Dermis blood vessel endothelial cell (primary cell): ENCODE measurements at regions not wholly inside any gene's neighbourhood (a gene's known extent, or its start where the extent isn't known, plus 50 kb on each side); places are given as distances from the start of the nearest gene placed in this dataset.
A peak's percentile ranks its signal among the peaks of the same experiment; 100 is the strongest.
"Not testable (repeated sequence)": the region's sequence is repeated elsewhere in the genome, so short reads cannot be mapped to it uniquely, and the experiment has no call there.

Experiments
- DNase-seq: peaks from one replicate; pipeline ENCODE4 v3.0.0; 2010

- no peak for DNase-seq
Observed at GRCh38 chr2:126952216-126952615, 53.5 kb downstream of the TEX51 start.

GRCh38 chr2:126953483-126953882 is 54.8 kb downstream of the TEX51 start:
- DNase-seq = no peak

GRCh38 chr2:126954831-126955230 is 56.1 kb downstream of the TEX51 start:
- DNase-seq = no peak

- DNase-seq = not testable (repeated sequence)
Observed at GRCh38 chr2:126956773-126957172, 58.1 kb downstream of the TEX51 start.

DNA sequence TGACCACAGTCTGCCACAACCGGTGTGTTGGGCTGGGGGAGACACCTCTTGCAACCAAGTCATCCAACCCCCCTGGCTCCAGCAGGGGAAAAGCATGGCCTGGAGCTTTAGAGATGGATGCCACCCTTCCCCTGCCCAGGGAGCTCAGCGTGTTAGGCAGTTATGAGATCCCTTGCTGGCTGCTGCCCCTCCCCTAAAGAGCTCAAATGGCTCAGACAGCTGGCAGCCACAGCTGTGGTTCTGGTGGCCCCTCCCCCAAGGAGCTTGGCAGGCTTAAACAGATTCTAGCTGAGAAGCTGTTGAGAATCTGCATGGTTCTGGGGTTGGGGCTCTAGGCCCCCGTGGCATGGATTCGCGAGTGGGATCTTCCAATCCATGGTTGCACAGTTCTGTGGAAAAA is 64.7 kb downstream of the TEX51 start:
- DNase-seq = no peak

GRCh38 chr2:126966601-126967000 is 67.9 kb downstream of the TEX51 start:
- DNase-seq = no peak

DNA sequence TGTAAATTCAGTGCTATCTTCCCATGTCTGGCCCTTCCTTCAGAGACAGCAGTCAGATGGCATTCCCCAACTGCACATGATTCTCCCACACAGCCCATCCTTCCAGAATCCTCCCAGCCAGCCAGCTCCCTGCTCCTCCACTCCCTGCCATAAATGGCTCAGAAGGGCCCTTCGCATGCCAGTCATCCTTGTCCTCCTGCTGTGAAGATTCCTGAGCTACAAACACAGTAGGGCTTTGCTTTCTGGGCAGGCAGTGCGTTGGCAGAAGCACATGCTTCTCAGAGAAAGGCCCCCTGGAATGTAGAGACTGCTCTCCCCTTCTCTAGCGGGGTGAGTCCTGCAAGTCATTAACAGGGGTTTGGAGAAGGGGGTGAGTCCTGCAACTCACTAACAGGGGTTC is 71.9 kb downstream of the TEX51 start:
- DNase-seq = no peak

- DNase-seq = no peak
Observed at GRCh38 chr2:126971162-126971480, 72.4 kb downstream of the TEX51 start.

DNA sequence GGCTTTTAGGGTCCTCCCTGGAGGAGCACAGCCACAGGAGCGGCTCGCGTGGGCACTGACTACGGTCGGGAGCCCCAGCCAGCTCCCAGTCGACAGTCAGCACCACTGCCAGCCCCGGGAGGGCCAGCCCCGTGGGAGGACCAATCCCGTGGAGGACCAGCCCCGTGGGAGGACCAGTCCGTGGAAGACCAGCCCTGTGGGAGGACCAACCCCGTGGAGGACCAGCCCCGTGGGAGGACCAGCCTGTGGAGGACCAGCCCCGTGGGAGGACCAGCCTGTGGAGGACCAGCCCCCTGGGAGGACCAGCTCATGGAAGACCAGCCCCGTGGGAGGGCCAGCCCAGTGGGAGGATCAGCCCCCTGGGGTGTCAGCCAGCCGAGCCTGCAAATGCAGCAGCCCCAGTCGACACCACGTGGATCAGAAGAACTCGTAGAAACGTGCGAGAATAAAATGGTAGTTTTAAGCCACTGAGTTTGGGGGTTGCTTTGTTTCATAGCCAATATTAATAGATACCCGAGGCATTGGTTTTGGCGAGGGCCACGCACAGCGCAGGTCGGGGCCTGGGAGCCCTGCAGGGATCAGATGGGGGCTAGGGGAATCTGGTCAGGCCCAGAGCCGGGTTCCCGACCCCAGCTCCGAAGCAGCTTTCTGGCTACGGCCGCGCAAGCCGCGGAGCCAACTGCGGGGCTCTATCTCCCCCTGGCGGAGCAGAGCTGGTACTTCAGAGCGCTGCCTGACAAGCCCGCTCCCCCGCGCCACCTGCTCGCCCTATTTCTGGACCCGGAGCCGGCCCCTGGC is 73.0 kb downstream of the TEX51 start:
- peak; percentile 78 for DNase-seq

DNA sequence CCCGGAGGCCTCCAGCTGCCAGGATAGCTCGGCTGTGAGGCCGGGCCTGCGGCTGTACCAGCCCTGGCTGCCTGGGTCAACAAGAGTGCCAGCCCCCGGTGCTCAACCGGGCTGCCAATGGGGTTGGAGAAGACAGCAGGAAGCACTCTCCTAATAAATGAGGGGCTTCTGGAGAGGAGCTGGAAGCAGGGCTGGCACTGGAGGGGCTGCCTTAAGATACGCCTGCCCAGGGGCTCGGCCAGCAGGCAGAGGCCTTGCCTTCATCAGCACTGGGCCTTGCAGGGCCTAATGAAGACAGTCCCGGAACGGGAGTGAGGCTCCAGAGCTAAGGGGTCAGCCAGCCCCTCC is 73.6 kb downstream of the TEX51 start:
- DNase-seq = no peak

GRCh38 chr2:126973745-126974144 is 75.1 kb downstream of the TEX51 start:
- DNase-seq = no peak

GRCh38 chr2:126975671-126976655 is 77.3 kb downstream of the TEX51 start:
- no peak for DNase-seq

DNA sequence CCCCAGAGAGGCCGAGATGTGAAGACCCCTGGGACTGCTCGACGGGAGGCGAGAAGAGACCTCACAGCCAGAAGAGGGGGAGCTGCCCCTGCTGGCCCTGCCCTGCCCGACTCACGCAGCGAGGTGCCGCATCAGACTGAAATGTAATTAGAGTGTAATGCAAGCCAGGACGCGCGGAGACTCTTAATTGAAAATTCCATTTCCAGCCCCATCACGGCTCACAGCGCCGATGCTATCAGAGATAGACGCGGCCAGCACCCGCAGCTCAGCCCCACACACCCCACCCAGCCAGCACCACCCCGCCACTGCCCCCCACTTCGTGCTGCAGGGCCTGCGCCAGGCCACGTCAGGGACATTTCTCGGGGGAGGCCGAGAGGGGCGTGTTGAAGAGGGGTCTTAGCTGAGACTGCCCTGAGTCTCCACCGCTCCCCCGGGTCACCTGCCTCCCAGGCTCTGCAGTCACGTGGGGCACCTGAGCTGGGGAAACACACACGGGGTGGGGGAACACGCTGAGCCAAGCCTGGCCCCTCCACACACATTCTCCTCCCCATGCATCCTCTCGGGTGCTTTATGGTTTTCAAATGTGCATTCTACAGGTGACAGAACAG is 78.1 kb downstream of the TEX51 start:
- no peak for DNase-seq

DNA sequence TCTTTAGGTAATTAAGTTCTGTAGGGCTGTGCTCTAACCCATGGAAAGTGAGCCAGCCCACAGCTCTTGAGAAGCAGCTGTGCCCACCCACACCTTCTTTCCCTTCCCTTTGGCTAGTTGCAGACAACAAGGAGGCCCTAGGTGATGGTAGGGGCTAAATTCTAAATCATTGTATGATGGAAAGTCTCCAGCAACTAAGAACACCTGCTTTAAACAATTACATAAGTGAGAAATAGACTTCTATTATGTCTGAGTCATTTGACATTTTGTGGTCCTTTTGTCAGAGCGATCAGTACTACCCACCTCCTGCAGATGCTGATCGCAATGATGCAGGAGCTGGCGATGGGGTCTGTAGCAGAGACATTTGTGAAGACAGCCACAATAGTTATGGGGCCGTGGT is 79.6 kb downstream of the TEX51 start:
- DNase-seq = no peak

DNA sequence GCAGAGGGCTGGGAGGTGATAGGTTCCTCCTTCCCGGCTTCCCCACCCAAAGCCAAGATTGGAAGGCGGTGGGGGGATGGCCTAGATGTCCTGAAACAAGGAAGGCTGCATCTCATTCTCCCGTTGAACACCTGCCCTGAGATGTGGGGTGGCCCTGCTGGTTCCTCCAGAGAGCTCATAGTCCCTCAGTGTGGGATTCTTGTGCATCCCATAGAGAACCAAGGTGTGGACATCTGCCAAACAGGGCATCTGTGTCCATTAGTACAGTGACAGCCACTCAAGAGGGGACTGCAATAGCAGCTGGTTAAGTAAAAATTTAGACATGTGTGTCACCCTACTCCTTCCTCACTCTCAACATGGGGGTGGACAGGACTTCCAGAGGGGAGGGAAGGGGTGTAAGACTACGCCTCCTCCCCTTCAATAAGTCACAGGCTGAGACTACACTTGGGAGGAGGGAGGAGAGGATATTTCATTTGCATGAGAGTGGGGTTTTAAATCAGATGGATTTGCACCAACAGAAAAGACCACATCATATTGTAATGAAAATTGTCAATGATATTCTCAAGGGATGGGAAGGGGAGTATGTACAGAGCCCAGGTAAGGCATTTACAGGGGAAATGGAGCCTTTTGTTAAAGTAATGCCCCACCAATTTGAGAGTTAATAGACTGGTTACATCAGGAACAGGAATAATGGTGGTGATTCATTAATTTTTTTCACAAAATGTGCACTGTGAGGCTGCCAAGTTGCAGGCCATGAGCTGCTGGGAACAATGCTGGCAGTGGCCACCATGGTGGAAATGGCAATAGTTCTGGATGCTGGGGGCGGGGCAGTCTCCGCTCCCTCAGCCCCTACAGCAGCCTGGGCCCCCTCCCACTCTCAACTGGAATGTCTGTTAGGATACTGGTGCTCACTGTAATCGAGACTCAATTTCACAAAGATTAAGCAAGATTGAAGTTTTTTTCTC is 80.6 kb downstream of the TEX51 start:
- DNase-seq = peak; percentile 24

- no peak for DNase-seq
Observed at GRCh38 chr2:126981476-126981875, 82.8 kb downstream of the TEX51 start.

GRCh38 chr2:126982935-126983334 is 84.2 kb downstream of the TEX51 start:
- DNase-seq = no peak

GRCh38 chr2:126986631-126987187 is 88.0 kb downstream of the TEX51 start:
- no peak for DNase-seq

DNA sequence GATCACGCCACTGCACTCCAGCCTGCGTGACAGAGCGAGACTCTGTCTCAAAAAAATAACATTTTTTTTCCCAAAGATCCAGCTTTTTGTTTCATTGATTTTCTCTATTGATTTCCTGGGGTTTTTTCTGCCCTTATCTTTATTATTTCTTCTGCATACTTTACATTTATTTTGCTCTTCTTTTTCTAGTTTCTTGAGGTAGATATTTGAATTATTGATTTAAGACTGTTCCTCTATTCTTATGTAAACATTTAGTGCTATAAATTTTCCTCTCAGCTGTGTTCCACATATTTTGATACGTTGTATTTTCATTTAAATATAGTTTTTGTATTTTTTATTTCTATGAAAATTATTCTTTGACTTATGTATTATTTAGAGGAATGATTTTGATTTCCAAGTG is 89.8 kb downstream of the TEX51 start:
- DNase-seq = no peak

DNA sequence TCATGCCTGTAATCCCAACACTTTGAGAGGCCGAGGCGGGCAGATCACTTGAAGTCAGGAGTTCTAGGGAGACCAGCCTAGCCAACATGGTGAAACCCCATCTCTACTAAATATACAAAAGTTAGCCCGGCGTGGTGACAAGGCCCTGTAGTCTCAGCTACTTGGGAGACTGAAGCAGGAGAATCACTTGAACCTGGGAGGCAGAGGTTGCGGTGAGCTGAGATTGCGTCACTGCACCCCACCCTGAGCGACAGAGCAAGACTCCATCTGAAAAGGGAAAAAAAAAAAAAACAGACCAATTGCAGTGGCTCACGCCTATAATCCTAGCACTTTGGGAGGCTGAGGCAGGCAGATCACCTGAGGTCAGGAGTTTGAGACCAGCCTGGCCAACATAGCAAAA is 90.4 kb downstream of the TEX51 start:
- not testable (repeated sequence) for DNase-seq

- no peak for DNase-seq
Observed at GRCh38 chr2:126990200-126990599, 91.5 kb downstream of the TEX51 start.
